Epidermal melanocyte (primary cell): ENCODE measurements at regions not wholly inside any gene's neighbourhood (a gene's known extent, or its start where the extent isn't known, plus 50 kb on each side); places are given as distances from the start of the nearest gene placed in this dataset.

Experiments used
- DNase-seq: peaks from one replicate; pipeline ENCODE4 v3.0.0; 2011; ENCODE audit warnings: low spot score; ENCODE audit not compliant: insufficient read length

- DNase-seq: no peak
Measured at GRCh38 chr12:22982635-22983034, 357.7 kb downstream of the ETNK1 start.

- no peak for DNase-seq
Measured at GRCh38 chr12:22986997-22987396, 362.0 kb downstream of the ETNK1 start.

GRCh38 chr12:22990501-22990900, 365.5 kb downstream of the ETNK1 start:
- DNase-seq: no peak

- no peak for DNase-seq
Measured at GRCh38 chr12:22991250-22991844, 366.4 kb downstream of the ETNK1 start.

GRCh38 chr12:22993609-22994315, 368.8 kb downstream of the ETNK1 start:
- no peak for DNase-seq

GRCh38 chr12:22994316-22994675, 369.3 kb downstream of the ETNK1 start:
- DNase-seq: no peak

- no peak for DNase-seq
Measured at GRCh38 chr12:23001487-23001886, 376.5 kb downstream of the ETNK1 start.

- DNase-seq: no peak
Measured at GRCh38 chr12:23002381-23002780, 377.4 kb downstream of the ETNK1 start.

- DNase-seq: no peak
Measured at GRCh38 chr12:23004473-23005020, 379.6 kb downstream of the ETNK1 start.

GRCh38 chr12:23005387-23005786, 380.4 kb downstream of the ETNK1 start:
- DNase-seq: no peak

GRCh38 chr12:23006413-23006812, 381.4 kb downstream of the ETNK1 start:
- DNase-seq: no peak

GRCh38 chr12:23008623-23009022, 383.7 kb downstream of the ETNK1 start:
- DNase-seq: no peak

GRCh38 chr12:23014749-23015148, 389.8 kb downstream of the ETNK1 start:
- no peak for DNase-seq

GRCh38 chr12:23025372-23026016, 400.5 kb downstream of the ETNK1 start:
- DNase-seq: no peak

- DNase-seq: no peak
Measured at GRCh38 chr12:23028158-23028802, 403.3 kb downstream of the ETNK1 start.

GRCh38 chr12:23029185-23029584, 404.2 kb downstream of the ETNK1 start:
- DNase-seq: no peak

GRCh38 chr12:23039834-23040233, 414.9 kb downstream of the ETNK1 start:
- DNase-seq: no peak

GRCh38 chr12:23041774-23042173, 416.8 kb downstream of the ETNK1 start:
- no peak for DNase-seq

GRCh38 chr12:23043646-23044045, 418.7 kb downstream of the ETNK1 start:
- DNase-seq: no peak

- DNase-seq: no peak
Measured at GRCh38 chr12:23049180-23049579, 424.2 kb downstream of the ETNK1 start.

GRCh38 chr12:23055004-23055403, 430.0 kb downstream of the ETNK1 start:
- DNase-seq: no peak

GRCh38 chr12:23057571-23057970, 432.6 kb downstream of the ETNK1 start:
- no peak for DNase-seq
